Mesendoderm (in vitro differentiated cells): ENCODE measurements at regions not wholly inside any gene's neighbourhood (a gene's known extent, or its start where the extent isn't known, plus 50 kb on each side); places are given as distances from the start of the nearest gene placed in this dataset.

Experiments
- DNase-seq: peaks from one replicate; pipeline ENCODE4 v3.0.0; 2013
- H2AK5ac ChIP-seq: 2 replicates; pipeline ENCODE4 v1.6.1; 2013; ENCODE audit warnings: low read length, inconsistent platforms
- H2BK120ac ChIP-seq: 2 replicates; pipeline ENCODE4 v1.6.1; 2013; ENCODE audit warnings: low read depth, mild to moderate bottlenecking, low read length, moderate library complexity, mixed read lengths
- H2BK15ac ChIP-seq: replicated peaks from 2 replicates; pipeline ENCODE4 v1.6.1; 2013; ENCODE audit warnings: low read depth, mild to moderate bottlenecking, moderate library complexity
- H2BK5ac ChIP-seq: 2 replicates; pipeline ENCODE4 v1.6.1; 2013; ENCODE audit warnings: low read length, inconsistent platforms
- H3K18ac ChIP-seq: 2 replicates; pipeline ENCODE4 v1.6.1; 2013; ENCODE audit warnings: mild to moderate bottlenecking, low read length, mixed read lengths
- H3K23ac ChIP-seq: one replicate; pipeline ENCODE4 v1.6.1; 2013; ENCODE audit warnings: low read length
- H3K27ac ChIP-seq: 2 replicates; pipeline ENCODE4 v1.5.1; 2013; ENCODE audit warnings: low read depth, mild to moderate bottlenecking, inconsistent platforms, low read length, moderate library complexity
- H3K27me3 ChIP-seq: 2 replicates; pipeline ENCODE4 v1.6.1; 2013; ENCODE audit warnings: low read length, control low read depth, mild to moderate bottlenecking, inconsistent platforms; ENCODE audit not compliant: insufficient read depth, poor library complexity
- H3K36me3 ChIP-seq: 2 replicates; pipeline ENCODE4 v1.6.1; 2013; ENCODE audit warnings: low read length, inconsistent platforms; ENCODE audit not compliant: control insufficient read depth, insufficient read depth
- H3K4ac ChIP-seq: one replicate; pipeline ENCODE4 v1.6.1; 2013; ENCODE audit warnings: low read depth, mild to moderate bottlenecking, low read length, moderate library complexity
- H3K4me1 ChIP-seq: 2 replicates; pipeline ENCODE4 v1.6.1; 2013; ENCODE audit warnings: low read depth, low read length, inconsistent platforms; ENCODE audit not compliant: control insufficient read depth
- H3K4me2 ChIP-seq: 2 replicates; pipeline ENCODE4 v1.6.1; 2013; ENCODE audit warnings: low read length
- H3K4me3 ChIP-seq: 2 replicates; pipeline ENCODE4 v1.5.1; 2013; ENCODE audit warnings: mild to moderate bottlenecking, low read length
- H3K56ac ChIP-seq: one replicate; pipeline ENCODE4 v1.6.1; 2013; ENCODE audit warnings: low read length
- H3K79me1 ChIP-seq: 2 replicates; pipeline ENCODE4 v1.6.1; 2013; ENCODE audit warnings: low read length, inconsistent platforms
- H3K79me2 ChIP-seq: 2 replicates; pipeline ENCODE4 v1.6.1; 2013; ENCODE audit warnings: mild to moderate bottlenecking, low read length; ENCODE audit not compliant: control insufficient read depth, insufficient read depth
- H3K9ac ChIP-seq: 2 replicates; pipeline ENCODE4 v1.6.1; 2013; ENCODE audit warnings: low read length, inconsistent platforms
- H4K5ac ChIP-seq: one replicate; pipeline ENCODE4 v1.6.1; 2013; ENCODE audit warnings: low read length
- H4K8ac ChIP-seq: one replicate; pipeline ENCODE4 v1.6.1; 2013; ENCODE audit warnings: low read depth, mild to moderate bottlenecking, control low read depth, low read length, moderate library complexity
- WGBS: extraction: QIAGEN DNeasy Blood & Tissue Kit; methylation state at CpG from one replicate; pipeline ENCODE4 v1.1.7; 2013; ENCODE audit warnings: low lambda C conversion rate, missing lambda C conversion rate; ENCODE audit not compliant: insufficient coverage; ENCODE audit errors: extremely low coverage; 5-methylcytosine and 5-hydroxymethylcytosine counted together

DNA sequence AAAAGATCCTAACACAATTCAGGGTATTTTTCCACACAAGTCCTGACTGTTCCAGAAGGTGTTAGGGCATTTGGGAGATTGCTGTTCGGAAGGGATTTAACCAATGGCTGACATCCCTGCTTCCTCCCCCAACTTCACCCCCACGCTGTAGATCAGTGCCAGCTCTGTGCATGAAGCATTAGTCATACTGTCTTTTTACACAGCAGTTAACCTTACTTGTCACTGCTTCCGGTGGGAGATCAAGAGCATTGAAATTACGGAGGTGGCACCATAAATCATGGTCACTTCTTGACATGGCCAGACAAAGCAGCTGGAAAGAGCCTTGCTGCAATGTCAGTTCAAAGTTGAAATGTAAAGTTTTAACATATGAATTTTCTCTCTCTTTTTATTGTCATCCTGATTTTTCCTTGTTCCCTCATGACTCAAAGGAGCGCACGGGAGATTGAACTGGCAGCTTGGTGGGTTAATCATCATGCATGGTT lies 70.2 kb downstream of the HRH4 start:
- no CpG with 5 or more reads among the region's 6 CpGs for WGBS
- no peak overlapping the region for H3K27ac ChIP-seq
- H3K4me3 ChIP-seq: no peak overlapping the region

DNA sequence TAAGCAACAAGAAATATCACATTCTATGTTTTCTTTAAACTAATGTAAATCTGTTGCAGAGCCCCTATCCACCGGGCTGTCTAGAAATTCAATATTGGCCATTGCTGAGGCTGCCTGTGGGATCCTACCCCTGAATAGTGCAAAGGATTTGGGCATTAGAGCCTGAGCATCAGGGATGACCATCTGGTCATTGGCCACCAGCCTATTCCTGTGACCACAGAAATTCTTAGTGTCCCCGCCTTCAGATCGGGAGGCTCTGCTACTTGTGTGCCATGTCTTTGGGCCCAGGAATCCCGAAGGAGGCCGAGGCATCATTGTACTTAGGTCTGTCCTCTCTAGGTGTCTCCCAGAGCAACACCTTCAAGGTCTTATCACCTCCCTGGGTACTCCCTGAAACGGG lies 73.8 kb downstream of the HRH4 start:
- no peaks in the 10 kb centered on the region for H3K27me3 ChIP-seq
- no peak overlapping the region for H2BK120ac ChIP-seq
- no peaks in the 10 kb centered on the region for H3K79me2 ChIP-seq
- no peak overlapping the region for H3K4me2 ChIP-seq
- DNase-seq: no peak
- no peak overlapping the region for H2BK5ac ChIP-seq
- no peak overlapping the region for H3K27ac ChIP-seq
- H3K9ac ChIP-seq: no peak overlapping the region
- H3K36me3 ChIP-seq: no peaks in the 10 kb centered on the region
- no peak overlapping the region for H3K56ac ChIP-seq
- no peak overlapping the region for H4K5ac ChIP-seq
- H3K18ac ChIP-seq: no peak overlapping the region
- H4K8ac ChIP-seq: no peak overlapping the region
- H3K79me1 ChIP-seq: no peaks in the 10 kb centered on the region
- no CpG with 5 or more reads among the region's 6 CpGs for WGBS
- no peak overlapping the region for H3K4ac ChIP-seq
- no peak overlapping the region for H3K23ac ChIP-seq
- no peaks in the 10 kb centered on the region for H3K4me1 ChIP-seq
- H2AK5ac ChIP-seq: no peak overlapping the region
- H2BK15ac ChIP-seq: no peak overlapping the region
- no peak overlapping the region for H3K4me3 ChIP-seq

More for the DNA sequence above, 70.2 kb downstream of the HRH4 start:
- no peak overlapping the region for H2BK120ac ChIP-seq
- H3K36me3 ChIP-seq: no peaks in the 10 kb centered on the region
- H4K8ac ChIP-seq: no peak overlapping the region
- no peaks in the 10 kb centered on the region for H3K27me3 ChIP-seq
- H3K9ac ChIP-seq: no peak overlapping the region
- H3K79me1 ChIP-seq: no peaks in the 10 kb centered on the region
- no peaks in the 10 kb centered on the region for H3K4me1 ChIP-seq
- H2BK15ac ChIP-seq: no peak overlapping the region
- H3K23ac ChIP-seq: no peak overlapping the region
- no peak overlapping the region for H3K4ac ChIP-seq
- DNase-seq: no peak
- no peak overlapping the region for H2AK5ac ChIP-seq
- no peak overlapping the region for H4K5ac ChIP-seq
- H3K56ac ChIP-seq: no peak overlapping the region
- no peak overlapping the region for H3K4me2 ChIP-seq
- H3K18ac ChIP-seq: no peak overlapping the region
- no peaks in the 10 kb centered on the region for H3K79me2 ChIP-seq
- H2BK5ac ChIP-seq: no peak overlapping the region

DNA sequence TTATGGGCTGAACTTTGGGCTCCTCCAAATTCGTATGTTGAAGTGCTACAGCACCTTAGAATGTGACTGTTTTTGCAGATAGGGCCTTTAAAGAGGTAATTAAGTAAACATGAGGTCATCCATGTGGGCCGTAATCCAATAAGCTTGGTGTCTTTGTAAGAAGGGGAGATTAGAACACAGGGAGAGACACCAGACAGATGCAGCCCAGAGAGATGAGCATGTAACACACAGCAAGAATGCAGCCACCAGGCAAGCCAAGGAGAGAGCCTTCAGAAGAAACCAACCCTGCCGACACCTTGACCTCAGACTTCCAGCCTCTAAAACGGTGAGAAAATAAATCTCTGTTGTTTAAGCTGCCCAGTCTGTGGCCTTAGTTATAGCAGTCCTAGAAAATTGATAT lies 74.3 kb downstream of the HRH4 start:
- no peak overlapping the region for H3K4me3 ChIP-seq
- H2BK120ac ChIP-seq: no peak overlapping the region

DNA sequence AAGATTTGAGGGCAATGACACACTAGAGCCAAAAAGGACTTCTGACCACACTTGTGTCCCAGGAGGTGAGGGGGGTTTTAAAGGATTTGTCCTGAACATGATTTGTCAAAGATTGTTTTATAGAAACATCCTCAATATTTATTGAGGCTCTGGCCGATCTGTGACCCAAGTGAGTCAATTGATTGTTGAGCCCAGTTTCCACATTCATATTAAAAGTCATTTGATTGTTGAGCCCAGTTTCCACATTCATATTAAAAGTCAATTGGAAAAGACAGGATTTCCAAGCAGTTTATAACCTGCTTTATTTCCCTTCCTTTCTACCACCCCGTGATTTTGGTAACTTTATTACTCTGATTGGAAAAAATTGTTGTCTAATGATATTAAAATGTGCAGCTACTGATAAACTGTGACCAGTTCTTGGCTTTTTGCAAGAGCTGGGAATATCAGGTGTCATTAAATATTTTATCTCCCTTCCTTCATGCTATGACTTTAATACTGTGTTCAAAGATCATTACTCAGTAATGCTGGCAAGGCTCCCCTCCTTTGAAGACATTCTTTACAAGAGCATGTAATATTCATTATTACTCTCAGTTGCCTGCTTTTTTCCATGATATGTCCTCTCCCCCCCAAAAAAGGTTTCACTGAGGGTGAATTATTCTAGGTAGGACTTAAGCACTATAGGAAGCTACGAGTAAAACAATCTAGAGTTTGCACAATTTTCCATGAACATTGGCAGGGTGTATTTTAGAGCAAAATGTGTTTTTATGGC lies 75.3 kb downstream of the HRH4 start:
- Histone ChIP-seq H2BK120ac (no peak overlapping the region), H3K79me2 (no peaks in the 10 kb centered on the region), H3K27me3 (no peaks in the 10 kb centered on the region), H4K5ac (no peak overlapping the region), H3K23ac (no peak overlapping the region), H3K56ac (no peak overlapping the region), H3K4me2 (no peak overlapping the region), H2BK15ac (no peak overlapping the region), H3K4me1 (no peaks in the 10 kb centered on the region), H3K4me3 (no peak overlapping the region), H2BK5ac (no peak overlapping the region), H3K9ac (no peak overlapping the region), H3K4ac (no peak overlapping the region), H2AK5ac (no peak overlapping the region), H3K36me3 (no peaks in the 10 kb centered on the region), H3K18ac (no peak overlapping the region), H4K8ac (no peak overlapping the region), H3K27ac (no peak overlapping the region), H3K79me1 (no peaks in the 10 kb centered on the region)
- DNase-seq: no peak
- WGBS: no CpG with 5 or more reads among the region's 3 CpGs

More for the DNA sequence above, 74.3 kb downstream of the HRH4 start:
- H3K27me3 ChIP-seq: no peaks in the 10 kb centered on the region
- no peak overlapping the region for H2BK5ac ChIP-seq
- H4K8ac ChIP-seq: no peak overlapping the region
- no peak overlapping the region for H3K4me2 ChIP-seq
- no peak overlapping the region for H3K23ac ChIP-seq
- H3K79me2 ChIP-seq: no peaks in the 10 kb centered on the region
- H2BK15ac ChIP-seq: no peak overlapping the region
- H4K5ac ChIP-seq: no peak overlapping the region
- peak; percentile 19 for DNase-seq
- no peak overlapping the region for H3K27ac ChIP-seq
- H3K9ac ChIP-seq: no peak overlapping the region
- no peak overlapping the region for H3K56ac ChIP-seq
- H2AK5ac ChIP-seq: no peak overlapping the region
- H3K4me1 ChIP-seq: no peaks in the 10 kb centered on the region
- no peaks in the 10 kb centered on the region for H3K36me3 ChIP-seq
- WGBS: no CpG with 5 or more reads among the region's 4 CpGs
- no peaks in the 10 kb centered on the region for H3K79me1 ChIP-seq
- no peak overlapping the region for H3K4ac ChIP-seq
- no peak overlapping the region for H3K18ac ChIP-seq

DNA sequence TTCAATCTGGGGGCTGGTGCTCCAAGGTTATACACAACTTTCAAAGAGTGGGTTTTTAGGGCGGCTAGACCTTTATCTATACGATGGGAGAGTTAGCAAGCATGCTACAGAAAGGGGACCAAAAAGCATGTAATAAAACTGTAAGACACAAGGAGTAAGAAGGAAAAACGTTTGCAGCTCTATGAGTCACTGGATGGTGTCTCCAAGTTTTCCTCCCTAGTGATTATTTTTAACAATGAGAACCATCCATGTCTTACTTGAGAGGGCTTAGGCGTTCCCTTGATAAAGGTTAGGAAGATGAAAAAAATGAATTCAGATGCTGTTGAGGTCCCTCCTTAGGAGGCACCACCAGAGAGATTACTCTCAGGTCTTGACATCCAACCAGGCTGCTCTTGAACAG lies 75.9 kb downstream of the HRH4 start:
- no peak overlapping the region for H2BK15ac ChIP-seq
- DNase-seq: no peak
- H3K79me1 ChIP-seq: no peaks in the 10 kb centered on the region
- no peaks in the 10 kb centered on the region for H3K36me3 ChIP-seq
- no peak overlapping the region for H2BK120ac ChIP-seq
- H3K56ac ChIP-seq: no peak overlapping the region
- no peak overlapping the region for H4K5ac ChIP-seq
- H3K4me2 ChIP-seq: no peak overlapping the region
- no peak overlapping the region for H3K4me3 ChIP-seq
- H3K9ac ChIP-seq: no peak overlapping the region
- no peak overlapping the region for H2BK5ac ChIP-seq
- no peaks in the 10 kb centered on the region for H3K79me2 ChIP-seq
- no peak overlapping the region for H3K27ac ChIP-seq
- no peak overlapping the region for H3K18ac ChIP-seq
- WGBS: no CpG with 5 or more reads among the region's 4 CpGs
- no peak overlapping the region for H3K4ac ChIP-seq
- H3K23ac ChIP-seq: no peak overlapping the region
- H3K27me3 ChIP-seq: no peaks in the 10 kb centered on the region
- H4K8ac ChIP-seq: no peak overlapping the region
- no peaks in the 10 kb centered on the region for H3K4me1 ChIP-seq
- no peak overlapping the region for H2AK5ac ChIP-seq

DNA sequence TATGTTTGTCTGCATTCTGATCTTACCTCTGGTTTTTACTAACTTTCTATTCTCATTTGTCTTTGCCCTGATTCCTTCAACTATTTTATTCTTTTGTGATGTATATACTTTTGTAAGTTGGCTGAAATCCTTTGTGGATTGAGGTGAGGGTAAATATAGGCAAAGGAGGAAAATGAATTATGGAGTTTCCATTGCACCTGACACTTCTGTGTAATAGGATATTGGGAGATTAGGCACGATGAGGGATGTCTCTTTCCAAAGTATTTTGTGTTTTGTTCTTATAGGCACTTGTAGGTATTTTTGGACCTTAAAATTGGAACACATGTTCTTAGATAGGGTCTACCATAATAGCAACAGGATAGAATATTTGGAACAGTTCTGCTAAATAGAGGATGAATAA lies 76.4 kb downstream of the HRH4 start:
- no CpG with 5 or more reads among the region's 1 CpG for WGBS
- no peak overlapping the region for H3K27ac ChIP-seq
- H3K4me3 ChIP-seq: no peak overlapping the region
- H3K27me3 ChIP-seq: no peaks in the 10 kb centered on the region
- no peak overlapping the region for H3K18ac ChIP-seq
- no peak overlapping the region for H2AK5ac ChIP-seq
- H2BK15ac ChIP-seq: no peak overlapping the region
- H3K36me3 ChIP-seq: no peaks in the 10 kb centered on the region
- no peak overlapping the region for H3K56ac ChIP-seq
- no peaks in the 10 kb centered on the region for H3K79me2 ChIP-seq
- no peak overlapping the region for H3K23ac ChIP-seq
- no peak overlapping the region for H2BK5ac ChIP-seq
- H4K8ac ChIP-seq: no peak overlapping the region
- H3K4me1 ChIP-seq: no peaks in the 10 kb centered on the region
- H3K4ac ChIP-seq: no peak overlapping the region
- H3K4me2 ChIP-seq: no peak overlapping the region
- no peak for DNase-seq
- no peaks in the 10 kb centered on the region for H3K79me1 ChIP-seq
- no peak overlapping the region for H2BK120ac ChIP-seq
- H3K9ac ChIP-seq: no peak overlapping the region
- no peak overlapping the region for H4K5ac ChIP-seq
